Parathyroid adenoma (tissue), 2 donors: ENCODE measurements at regions not wholly inside any gene's neighbourhood (a gene's known extent, or its start where the extent isn't known, plus 50 kb on each side); places are given as distances from the start of the nearest gene placed in this dataset.

Experiments
- H2AFZ ChIP-seq: fragments of 300-600 bp; sonication (generic); one replicate; pipeline ENCODE4 v1.7.0; 2017; ENCODE audit warnings: antibody characterized with exemption, mild to moderate bottlenecking
- H3K27ac ChIP-seq: fragments of 300-600 bp; sonication (generic); one replicate; pipeline ENCODE4 v1.7.0; 2017
- H3K27me3 ChIP-seq: fragments of 300-600 bp; sonication (generic); one replicate; pipeline ENCODE4 v1.7.0; 2017; ENCODE audit warnings: low read length; ENCODE audit not compliant: control insufficient read depth, insufficient read depth
- H3K36me3 ChIP-seq: fragments of 300-600 bp; sonication (generic); one replicate; pipeline ENCODE4 v1.7.0; 2017; ENCODE audit warnings: low read length; ENCODE audit not compliant: control insufficient read depth, insufficient read depth
- H3K4me1 ChIP-seq: fragments of 300-600 bp; sonication (generic); one replicate; pipeline ENCODE4 v1.7.0; 2017; ENCODE audit warnings: control low read depth
- H3K4me2 ChIP-seq: fragments of 300-600 bp; sonication (generic); one replicate; pipeline ENCODE4 v1.7.0; 2017; ENCODE audit warnings: low read length
- H3K4me3 ChIP-seq: fragments of 300-600 bp; sonication (generic); one replicate; pipeline ENCODE4 v1.7.0; 2017; ENCODE audit warnings: low read depth, low read length
- H3K79me2 ChIP-seq: fragments of 300-600 bp; sonication (generic); one replicate; pipeline ENCODE4 v1.7.0; 2017; ENCODE audit warnings: control low read depth
- H3K9ac ChIP-seq: fragments of 300-600 bp; sonication (generic); one replicate; pipeline ENCODE4 v1.7.0; 2017; ENCODE audit warnings: mild to moderate bottlenecking
- H3K9me3 ChIP-seq: fragments of 300-600 bp; sonication (generic); one replicate; pipeline ENCODE4 v1.7.0; 2017; ENCODE audit warnings: low read length; ENCODE audit not compliant: control insufficient read depth
- CTCF ChIP-seq: fragments of 300-600 bp; sonication (generic); IDR thresholded peaks from one replicate; pipeline ENCODE4 v1.7.0; 2017; ENCODE audit warnings: antibody characterized with exemption, mild to moderate bottlenecking
- donor health status: primary hyperparathyroidism.

- no peak for TF ChIP-seq CTCF
- Histone ChIP-seq H3K27ac (no peak overlapping the region), H3K4me3 (no peak overlapping the region), H3K36me3 (no peaks in the 10 kb centered on the region), H3K27me3 (no peaks in the 10 kb centered on the region), H3K9me3 (no peaks in the 10 kb centered on the region), H3K4me2 (no peak overlapping the region), H3K4me1 (no peaks in the 10 kb centered on the region), H3K9ac (no peak overlapping the region), H3K79me2 (no peaks in the 10 kb centered on the region), H2AFZ (no peak overlapping the region)
These were observed 279.8 kb upstream of the EEF2KMT start for GRCh38 chr16:5377280-5377898.

GRCh38 chr16:5374184-5374583, 276.6 kb upstream of the EEF2KMT start:
- Histone ChIP-seq H3K27me3 (no peaks in the 10 kb centered on the region), H3K79me2 (no peaks in the 10 kb centered on the region), H3K9ac (no peak overlapping the region), H3K4me3 (no peak overlapping the region), H3K36me3 (no peaks in the 10 kb centered on the region), H3K4me1 (no peaks in the 10 kb centered on the region), H3K4me2 (no peak overlapping the region), H2AFZ (no peak overlapping the region), H3K27ac (no peak overlapping the region), H3K9me3 (no peaks in the 10 kb centered on the region)
- no peak for TF ChIP-seq CTCF

- Histone ChIP-seq H3K4me2 (no peak overlapping the region), H3K27ac (no peak overlapping the region), H3K4me1 (no peaks in the 10 kb centered on the region), H3K4me3 (no peak overlapping the region), H2AFZ (no peak overlapping the region), H3K36me3 (no peaks in the 10 kb centered on the region), H3K79me2 (no peaks in the 10 kb centered on the region), H3K27me3 (no peaks in the 10 kb centered on the region), H3K9me3 (no peaks in the 10 kb centered on the region), H3K9ac (no peak overlapping the region)
- no peak for TF ChIP-seq CTCF
These were observed 270.4 kb upstream of the EEF2KMT start for GRCh38 chr16:5367951-5368350.

GRCh38 chr16:5366126-5366525, 268.5 kb upstream of the EEF2KMT start:
- TF ChIP-seq CTCF = no peak
- Histone ChIP-seq H3K9ac (no peak overlapping the region), H3K4me2 (no peak overlapping the region), H3K4me3 (no peak overlapping the region), H3K79me2 (no peaks in the 10 kb centered on the region), H3K9me3 (no peaks in the 10 kb centered on the region), H3K27ac (no peak overlapping the region), H3K36me3 (no peaks in the 10 kb centered on the region), H3K4me1 (no peaks in the 10 kb centered on the region), H2AFZ (no peak overlapping the region), H3K27me3 (no peaks in the 10 kb centered on the region)

GRCh38 chr16:5364186-5364585, 266.6 kb upstream of the EEF2KMT start:
- no peaks in the 10 kb centered on the region for H3K79me2 ChIP-seq
- H3K4me2 ChIP-seq = no peak overlapping the region
- H3K4me3 ChIP-seq = no peak overlapping the region
- no peaks in the 10 kb centered on the region for H3K27me3 ChIP-seq
- H2AFZ ChIP-seq = no peak overlapping the region
- no peaks in the 10 kb centered on the region for H3K9me3 ChIP-seq
- H3K27ac ChIP-seq = no peak overlapping the region
- no peaks in the 10 kb centered on the region for H3K36me3 ChIP-seq
- H3K9ac ChIP-seq = no peak overlapping the region
- H3K4me1 ChIP-seq = no peaks in the 10 kb centered on the region
- TF ChIP-seq CTCF = no peak
